Activated CD8-positive, alpha-beta T cell treated with anti-CD3 and anti-CD28 coated beads for 36 hours (primary cell): ENCODE measurements at regions not wholly inside any gene's neighbourhood (a gene's known extent, or its start where the extent isn't known, plus 50 kb on each side); places are given as distances from the start of the nearest gene placed in this dataset.

Source experiments
- ATAC-seq: fragments of 200-7000 bp; cut with Tn5 transposase; one replicate; pipeline ENCODE4 v1.10.0; 2021; ENCODE audit warnings: mild to moderate bottlenecking, moderate library complexity
- CTCF ChIA-PET: fragments of 350-600 bp; sonication (Branson Sonifier 250); formaldehyde crosslinking; loops from one replicate; lab custom pipeline; 2021; ENCODE audit warnings: antibody characterized with exemption; lab: Charles Lee
- POLR2A ChIA-PET: fragments of 350-600 bp; sonication (Branson Sonifier 250); formaldehyde crosslinking; loops from one replicate; lab custom pipeline; 2021; ENCODE audit warnings: antibody characterized with exemption; lab: Charles Lee
- DNase-seq: peaks from one replicate; pipeline ENCODE4 v3.0.0-alpha.2; 2020
- H3K27ac Mint-ChIP-seq: one replicate; pipeline ENCODE4 v1.8.0; 2021; ENCODE audit warnings: mild to moderate bottlenecking, mixed read lengths
- H3K27me3 Mint-ChIP-seq: one replicate; pipeline ENCODE4 v1.8.0; 2021; ENCODE audit warnings: mixed read lengths
- H3K36me3 Mint-ChIP-seq: one replicate; pipeline ENCODE4 v1.8.0; 2021; ENCODE audit warnings: low read depth, mixed read lengths
- H3K4me1 Mint-ChIP-seq: one replicate; pipeline ENCODE4 v1.8.0; 2021; ENCODE audit warnings: low read depth, mixed read lengths
- H3K4me3 Mint-ChIP-seq: one replicate; pipeline ENCODE4 v1.8.0; 2021; ENCODE audit warnings: mild to moderate bottlenecking, moderate library complexity, mixed read lengths
- H3K9me3 Mint-ChIP-seq: one replicate; pipeline ENCODE4 v1.8.0; 2021; ENCODE audit warnings: mixed read lengths
- intact Hi-C: fragments of 100-400 bp; cut with micrococcal nuclease; formaldehyde crosslinking; loops from one replicate; pipeline ENCODE4 v1.10.0; 2022
- TF ChIP-seq, protein P1 (sequence below): fragments of 200-600 bp; IDR thresholded peaks from one replicate; pipeline ENCODE4 v1.8.0; 2022; ENCODE audit warnings: antibody characterized with exemption, mild to moderate bottlenecking

DNA sequence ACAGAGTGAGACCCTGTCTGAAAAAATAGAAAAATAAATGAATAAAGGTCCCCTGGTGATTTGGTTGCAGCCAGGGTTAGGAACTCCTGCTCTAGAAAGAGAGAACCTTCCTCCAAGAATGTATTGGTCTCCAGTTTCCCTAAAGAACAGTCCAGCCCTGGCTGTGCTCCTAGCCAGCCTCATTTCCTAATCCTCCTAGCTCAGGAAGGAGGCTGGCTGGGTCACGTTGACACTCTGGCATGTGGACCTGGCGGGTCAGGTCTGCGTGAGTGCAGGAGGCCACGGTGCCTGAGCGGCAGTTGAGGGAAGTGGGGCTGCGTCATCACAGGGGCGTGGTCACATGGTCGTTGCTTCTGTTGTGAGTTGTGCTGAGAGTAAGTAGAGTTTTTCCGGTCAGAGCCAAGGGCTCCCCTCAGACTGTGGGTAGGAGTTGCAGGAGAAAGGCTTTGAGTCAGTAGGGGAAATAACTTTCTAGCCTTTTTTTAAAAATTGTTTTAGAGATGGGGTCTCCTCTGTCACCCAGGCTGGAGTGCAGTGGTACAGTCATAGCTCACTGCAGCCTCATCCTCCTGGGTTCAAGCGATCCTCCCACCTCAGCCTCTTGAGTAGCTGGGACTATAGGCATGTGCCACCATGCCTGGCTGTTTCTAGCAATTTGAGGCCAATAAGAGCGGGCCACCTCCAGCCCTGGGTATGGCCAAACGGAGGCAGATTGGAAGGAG lies 194.0 kb upstream of the CIBAR2 start:
- H3K4me3 Mint-ChIP-seq: peak overlapping the region; percentile 44
- no peaks in the 10 kb centered on the region for H3K9me3 Mint-ChIP-seq
- TF ChIP-seq, protein P1, sequence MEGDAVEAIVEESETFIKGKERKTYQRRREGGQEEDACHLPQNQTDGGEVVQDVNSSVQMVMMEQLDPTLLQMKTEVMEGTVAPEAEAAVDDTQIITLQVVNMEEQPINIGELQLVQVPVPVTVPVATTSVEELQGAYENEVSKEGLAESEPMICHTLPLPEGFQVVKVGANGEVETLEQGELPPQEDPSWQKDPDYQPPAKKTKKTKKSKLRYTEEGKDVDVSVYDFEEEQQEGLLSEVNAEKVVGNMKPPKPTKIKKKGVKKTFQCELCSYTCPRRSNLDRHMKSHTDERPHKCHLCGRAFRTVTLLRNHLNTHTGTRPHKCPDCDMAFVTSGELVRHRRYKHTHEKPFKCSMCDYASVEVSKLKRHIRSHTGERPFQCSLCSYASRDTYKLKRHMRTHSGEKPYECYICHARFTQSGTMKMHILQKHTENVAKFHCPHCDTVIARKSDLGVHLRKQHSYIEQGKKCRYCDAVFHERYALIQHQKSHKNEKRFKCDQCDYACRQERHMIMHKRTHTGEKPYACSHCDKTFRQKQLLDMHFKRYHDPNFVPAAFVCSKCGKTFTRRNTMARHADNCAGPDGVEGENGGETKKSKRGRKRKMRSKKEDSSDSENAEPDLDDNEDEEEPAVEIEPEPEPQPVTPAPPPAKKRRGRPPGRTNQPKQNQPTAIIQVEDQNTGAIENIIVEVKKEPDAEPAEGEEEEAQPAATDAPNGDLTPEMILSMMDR: no peak
- no peaks in the 10 kb centered on the region for H3K27me3 Mint-ChIP-seq
- H3K4me1 Mint-ChIP-seq: peaks cover 54% of the 10 kb centered on the region
- peak; percentile 98 for DNase-seq
- ATAC-seq: peak; percentile 85
- ChIA-PET POLR2A (interaction anchor here (1.0 to 1.7 kb wide), 3 partner anchors 9 to 248 kb away, joined by 3 read pairs; no protein-coding TSS in a partner anchor), CTCF (interaction anchor here (0.8 to 5.3 kb wide), 7 partner anchors 9 to 310 kb away, joined by 3 to 32 read pairs (median 4); no protein-coding TSS in a partner anchor)
- peak overlapping the region; percentile 94 for H3K27ac Mint-ChIP-seq
- no peaks in the 10 kb centered on the region for H3K36me3 Mint-ChIP-seq
- intact Hi-C loops: no loop called here

DNA sequence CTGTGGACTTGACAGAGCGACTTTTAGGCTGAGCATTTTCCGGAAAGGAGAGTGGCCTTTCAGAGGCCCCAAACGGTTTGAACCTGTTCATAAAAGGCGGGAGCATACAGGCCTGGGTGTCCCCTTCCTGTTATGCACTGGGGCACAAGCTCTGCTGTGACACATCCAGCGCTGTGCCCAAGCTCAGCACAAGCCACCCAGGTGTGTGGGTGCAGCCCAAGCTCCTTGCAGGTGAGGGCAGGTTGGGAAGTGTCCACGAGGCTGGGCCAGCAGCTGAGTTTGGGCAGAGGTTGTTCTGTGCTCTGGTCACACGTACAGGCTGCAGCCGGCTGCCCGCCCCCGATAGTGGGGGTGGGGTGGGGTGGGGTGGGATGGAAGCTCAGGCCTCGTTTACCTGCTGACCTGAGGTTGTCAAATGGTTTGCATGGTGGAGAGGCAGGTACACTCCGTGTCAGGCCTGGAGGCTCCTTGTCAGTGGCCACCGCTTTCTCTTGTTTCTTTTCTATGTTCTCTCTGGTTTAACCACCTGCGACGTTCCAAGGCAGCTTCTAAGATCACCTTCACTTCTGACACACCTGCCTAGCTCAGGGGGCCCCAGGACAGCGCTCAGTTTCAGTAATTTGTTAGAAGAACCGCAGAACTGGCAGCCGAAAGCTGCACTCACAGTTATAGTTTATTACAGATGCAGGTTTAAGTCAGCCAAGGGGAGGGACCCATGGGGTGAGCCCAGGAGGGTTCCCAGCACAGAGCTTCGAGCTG lies 194.7 kb upstream of the CIBAR2 start:
- DNase-seq: peak; percentile 32
- no peak overlapping the region for H3K4me3 Mint-ChIP-seq

DNA sequence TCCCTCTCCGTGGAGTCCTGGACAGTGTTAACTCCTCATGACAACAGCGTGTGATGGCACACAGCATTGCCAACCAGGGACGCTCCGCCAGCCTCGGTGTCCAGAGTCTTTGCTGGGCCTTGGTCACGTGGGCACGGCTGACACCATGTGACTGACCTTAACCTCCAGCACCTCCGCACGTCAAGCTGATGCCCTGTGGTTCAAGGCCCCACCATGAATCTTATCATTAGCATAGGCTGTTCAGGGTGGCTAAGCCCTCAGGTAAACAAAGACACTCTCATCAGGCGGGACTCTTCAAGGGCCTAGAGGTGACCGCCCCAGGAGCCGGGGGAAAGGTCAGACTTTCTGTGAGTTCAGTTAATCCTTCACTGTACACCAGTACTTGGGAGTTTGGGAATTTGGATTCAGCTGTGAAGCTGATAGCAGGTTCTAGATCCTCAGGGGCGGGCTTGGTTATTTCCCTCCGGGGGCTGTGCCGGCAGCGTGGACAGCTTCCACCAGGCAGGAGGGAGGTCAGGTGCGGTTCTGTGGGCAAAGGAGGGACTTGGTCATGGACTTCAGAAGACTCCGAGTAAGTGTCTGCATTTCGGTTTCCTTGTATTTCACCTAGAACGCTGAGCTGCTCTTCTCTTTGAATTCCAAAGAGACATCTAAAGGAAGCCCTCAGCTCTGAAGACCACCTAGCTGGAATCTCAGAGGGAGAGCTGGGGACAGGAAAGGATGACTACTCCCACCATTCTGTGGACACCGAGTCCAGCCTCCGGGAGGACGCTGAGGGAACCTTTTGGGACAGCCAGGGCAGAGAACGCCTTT lies 195.5 kb upstream of the CIBAR2 start:
- H3K4me3 Mint-ChIP-seq: no peak overlapping the region
- DNase-seq: no peak
- no peaks in the 10 kb centered on the region for H3K9me3 Mint-ChIP-seq
- ChIA-PET POLR2A (interaction anchor here (0.8 kb wide), 1 partner anchor 27 kb away, joined by 5 read pairs; no protein-coding TSS in a partner anchor), CTCF (interaction anchor here (0.8 to 5.3 kb wide), 14 partner anchors 10 to 355 kb away, joined by 3 to 32 read pairs (median 4); no protein-coding TSS in a partner anchor)
- H3K4me1 Mint-ChIP-seq: peaks cover 63% of the 10 kb centered on the region
- no peaks in the 10 kb centered on the region for H3K27me3 Mint-ChIP-seq
- no peaks in the 10 kb centered on the region for H3K36me3 Mint-ChIP-seq
- TF ChIP-seq, protein P1: no peak
- no peak overlapping the region for H3K27ac Mint-ChIP-seq
- intact Hi-C loops: no loop called here
- ATAC-seq: no peak

More for the DNA sequence above, 194.7 kb upstream of the CIBAR2 start:
- intact Hi-C loops: no loop called here
- Mint-ChIP-seq H3K36me3 (no peaks in the 10 kb centered on the region), H3K9me3 (no peaks in the 10 kb centered on the region), H3K27ac (peak overlapping the region; percentile 94), H3K27me3 (no peaks in the 10 kb centered on the region), H3K4me1 (peaks cover 59% of the 10 kb centered on the region)
- TF ChIP-seq, protein P1: no peak
- ChIA-PET CTCF (interaction anchor here (0.8 to 5.3 kb wide), 8 partner anchors 9 to 336 kb away, joined by 3 to 32 read pairs (median 4); no protein-coding TSS in a partner anchor), POLR2A (interaction anchor here (1.5 to 1.7 kb wide), 2 partner anchors 34 to 248 kb away, joined by 3 read pairs; no protein-coding TSS in a partner anchor)
- ATAC-seq: peak; percentile 8

DNA sequence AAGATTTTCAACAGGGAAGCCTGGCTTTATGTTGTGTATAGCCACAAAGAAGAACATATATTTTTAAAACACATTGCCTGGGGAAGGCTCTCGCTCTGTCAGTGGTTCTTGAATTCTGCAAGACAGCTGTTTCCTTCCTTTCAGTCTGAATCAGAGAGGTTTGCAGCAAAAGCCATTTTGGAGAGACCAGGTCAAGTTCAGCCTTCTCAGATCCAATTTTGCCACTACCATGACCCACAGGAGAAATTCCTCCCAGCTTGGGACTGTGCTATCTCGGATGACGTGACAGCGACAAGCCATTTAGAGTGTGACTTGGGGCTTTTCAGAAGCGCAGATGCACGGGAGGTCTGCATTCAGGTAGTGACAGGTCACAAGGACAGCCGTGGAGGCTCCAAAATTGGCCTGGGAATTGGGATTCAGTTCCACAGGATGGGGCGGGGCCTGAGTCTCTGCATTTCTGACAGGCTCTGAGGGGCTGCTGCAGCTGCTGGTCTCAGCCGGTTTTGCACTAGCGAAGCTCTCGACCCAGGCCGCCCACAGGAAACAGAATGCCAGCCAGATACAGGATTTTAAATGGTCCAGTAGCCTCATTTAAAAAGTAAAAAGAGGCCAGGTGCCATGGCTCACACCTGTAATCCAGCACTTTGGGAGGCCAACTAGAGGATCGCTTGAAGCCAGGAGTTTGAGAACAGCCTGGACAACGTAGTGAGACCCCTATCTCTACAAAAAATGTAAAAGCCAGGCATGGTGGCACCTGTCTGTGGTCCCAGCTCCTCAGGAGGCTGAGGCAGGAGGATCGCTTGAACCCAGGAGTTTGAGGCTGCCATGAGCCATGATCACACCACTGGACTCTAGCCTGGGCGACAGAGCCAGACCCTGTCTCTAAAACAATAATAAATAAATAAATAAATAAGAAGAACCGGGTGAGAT lies 196.6 kb upstream of the CIBAR2 start:
- intact Hi-C loops: no loop called here
- Mint-ChIP-seq H3K4me1 (peaks cover 59% of the 10 kb centered on the region), H3K27ac (no peak overlapping the region), H3K36me3 (no peaks in the 10 kb centered on the region), H3K27me3 (no peaks in the 10 kb centered on the region), H3K9me3 (no peaks in the 10 kb centered on the region), H3K4me3 (no peak overlapping the region)
- DNase-seq: peak; percentile 34
- ATAC-seq: no peak
- TF ChIP-seq, protein P1: no peak
- ChIA-PET POLR2A (interaction anchor here (0.8 to 1.3 kb wide), 3 partner anchors 25 to 304 kb away, joined by 3 to 5 read pairs (median 3); partner anchors contain the start of gene GSE1), CTCF (interaction anchor here (0.7 to 5.3 kb wide), 10 partner anchors 11 to 410 kb away, joined by 3 to 32 read pairs (median 5); no protein-coding TSS in a partner anchor)
